ENCODE measurements at regions not wholly inside any gene's neighbourhood (a gene's known extent, or its start where the extent isn't known, plus 50 kb on each side); places are given as distances from the start of the nearest gene placed in this dataset.

- TF ChIP-seq CTCF (IDR thresholded peaks at IDR 0.05) (no peak), EZH2 (IDR thresholded peaks at IDR 0.05; ENCODE audit: borderline replicate concordance, insufficient read depth, low read depth, low read length, poor library complexity, severe bottlenecking) (no peak)
Observed at GRCh38 chr20:12924126-12924525, 84.6 kb upstream of the SPTLC3 start.

Measured in B cell (primary cell).